ENCODE measurements at regions not wholly inside any gene's neighbourhood (a gene's known extent, or its start where the extent isn't known, plus 50 kb on each side); places are given as distances from the start of the nearest gene placed in this dataset.
"Not testable (repeated sequence)": the region's sequence is repeated elsewhere in the genome, so short reads cannot be mapped to it uniquely, and the experiment has no call there.

GRCh38 chr7:82668676-82669075, 225.1 kb upstream of the CACNA2D1 start:
- no peaks in the 10 kb centered on the region for H3K4me1 Mint-ChIP-seq (ENCODE audit: low read depth)
- no peaks in the 10 kb centered on the region for H3K9me3 Mint-ChIP-seq
- H3K27me3 Mint-ChIP-seq (ENCODE audit: insufficient read depth), result peaks cover 3% of the 10 kb centered on the region; the same call in 1 of the 2 replicates
- TF ChIP-seq CTCF (IDR thresholded peaks at IDR 0.05), result no peak
- H3K4me3 Mint-ChIP-seq, result no peak overlapping the region
- H3K27ac Mint-ChIP-seq, result no peak overlapping the region
- no peaks in the 10 kb centered on the region for H3K36me3 Mint-ChIP-seq (ENCODE audit: low read depth)
- DNase-seq, result no peak

- no peak for DNase-seq
- Mint-ChIP-seq H3K4me3 (no peak overlapping the region), H3K27me3 (ENCODE audit: insufficient read depth) (peaks cover 3% of the 10 kb centered on the region; the same call in 1 of the 2 replicates), H3K27ac (no peak overlapping the region), H3K36me3 (ENCODE audit: low read depth) (no peaks in the 10 kb centered on the region), H3K9me3 (no peaks in the 10 kb centered on the region), H3K4me1 (ENCODE audit: low read depth) (no peaks in the 10 kb centered on the region)
- TF ChIP-seq CTCF (IDR thresholded peaks at IDR 0.05), result no peak
Observed at GRCh38 chr7:82665966-82666507, 222.5 kb upstream of the CACNA2D1 start.

GRCh38 chr7:82655965-82656364, 212.4 kb upstream of the CACNA2D1 start:
- TF ChIP-seq CTCF (IDR thresholded peaks at IDR 0.05), result no peak
- no peak overlapping the region for H3K4me3 Mint-ChIP-seq
- peaks cover 5% of the 10 kb centered on the region; the same call in 1 of the 2 replicates for H3K27me3 Mint-ChIP-seq (ENCODE audit: insufficient read depth)
- DNase-seq, result no peak
- H3K9me3 Mint-ChIP-seq, result no peaks in the 10 kb centered on the region
- H3K36me3 Mint-ChIP-seq (ENCODE audit: low read depth), result no peaks in the 10 kb centered on the region
- no peaks in the 10 kb centered on the region for H3K4me1 Mint-ChIP-seq (ENCODE audit: low read depth)
- no peak overlapping the region for H3K27ac Mint-ChIP-seq

GRCh38 chr7:82650095-82650494, 206.5 kb upstream of the CACNA2D1 start:
- not testable (repeated sequence) for H3K36me3 Mint-ChIP-seq (ENCODE audit: low read depth); H3K27ac Mint-ChIP-seq; DNase-seq; H3K27me3 Mint-ChIP-seq (ENCODE audit: insufficient read depth); H3K9me3 Mint-ChIP-seq; H3K4me3 Mint-ChIP-seq; H3K4me1 Mint-ChIP-seq (ENCODE audit: low read depth)

- no peak for TF ChIP-seq CTCF (IDR thresholded peaks at IDR 0.05)
- Mint-ChIP-seq H3K9me3 (no peaks in the 10 kb centered on the region; the same call in 1 of the 2 replicates), H3K4me1 (ENCODE audit: low read depth) (peaks cover 17% of the 10 kb centered on the region), H3K27ac (no peak overlapping the region), H3K4me3 (no peak overlapping the region), H3K36me3 (ENCODE audit: low read depth) (no peaks in the 10 kb centered on the region), H3K27me3 (ENCODE audit: insufficient read depth) (peaks cover 33% of the 10 kb centered on the region)
- DNase-seq, result no peak
Observed at GRCh38 chr7:82633592-82633991, 190.0 kb upstream of the CACNA2D1 start.

GRCh38 chr7:82631998-82632397, 188.4 kb upstream of the CACNA2D1 start:
- DNase-seq, result no peak
- Mint-ChIP-seq H3K27me3 (ENCODE audit: insufficient read depth) (peaks cover 20% of the 10 kb centered on the region), H3K4me1 (ENCODE audit: low read depth) (peaks cover 17% of the 10 kb centered on the region), H3K36me3 (ENCODE audit: low read depth) (no peaks in the 10 kb centered on the region), H3K27ac (no peak overlapping the region), H3K4me3 (no peak overlapping the region), H3K9me3 (no peaks in the 10 kb centered on the region)
- TF ChIP-seq CTCF (IDR thresholded peaks at IDR 0.05), result no peak
